ENCODE measurements at regions not wholly inside any gene's neighbourhood (a gene's known extent, or its start where the extent isn't known, plus 50 kb on each side); places are given as distances from the start of the nearest gene placed in this dataset.
A peak's percentile ranks its signal among the peaks of the same experiment; 100 is the strongest.
"Not testable (repeated sequence)": the region's sequence is repeated elsewhere in the genome, so short reads cannot be mapped to it uniquely, and the experiment has no call there.

DNA sequence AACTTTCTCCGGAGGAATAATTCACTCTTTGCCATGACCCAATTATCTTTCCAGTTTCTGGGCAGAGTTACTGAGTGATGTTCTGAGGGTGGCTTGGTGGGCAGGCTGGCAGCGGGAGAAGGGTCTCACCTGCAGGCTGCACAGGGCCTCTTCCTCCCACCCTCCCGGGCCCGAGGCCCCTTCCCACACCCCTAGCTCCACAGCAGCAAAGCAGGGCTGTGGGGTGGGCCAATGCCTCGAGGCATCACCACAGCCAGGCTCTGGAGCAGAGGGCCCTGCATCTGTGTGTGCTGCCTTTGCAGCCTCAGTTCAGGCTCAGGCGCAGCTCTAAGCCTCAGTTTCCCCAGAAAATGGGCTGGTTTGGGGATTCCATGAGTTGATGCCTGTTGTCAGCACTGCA, 120.2 kb upstream of the FOXD4L5 start:
- no peak for DNase-seq (ENCODE audit: low read depth, low spot score)

DNA sequence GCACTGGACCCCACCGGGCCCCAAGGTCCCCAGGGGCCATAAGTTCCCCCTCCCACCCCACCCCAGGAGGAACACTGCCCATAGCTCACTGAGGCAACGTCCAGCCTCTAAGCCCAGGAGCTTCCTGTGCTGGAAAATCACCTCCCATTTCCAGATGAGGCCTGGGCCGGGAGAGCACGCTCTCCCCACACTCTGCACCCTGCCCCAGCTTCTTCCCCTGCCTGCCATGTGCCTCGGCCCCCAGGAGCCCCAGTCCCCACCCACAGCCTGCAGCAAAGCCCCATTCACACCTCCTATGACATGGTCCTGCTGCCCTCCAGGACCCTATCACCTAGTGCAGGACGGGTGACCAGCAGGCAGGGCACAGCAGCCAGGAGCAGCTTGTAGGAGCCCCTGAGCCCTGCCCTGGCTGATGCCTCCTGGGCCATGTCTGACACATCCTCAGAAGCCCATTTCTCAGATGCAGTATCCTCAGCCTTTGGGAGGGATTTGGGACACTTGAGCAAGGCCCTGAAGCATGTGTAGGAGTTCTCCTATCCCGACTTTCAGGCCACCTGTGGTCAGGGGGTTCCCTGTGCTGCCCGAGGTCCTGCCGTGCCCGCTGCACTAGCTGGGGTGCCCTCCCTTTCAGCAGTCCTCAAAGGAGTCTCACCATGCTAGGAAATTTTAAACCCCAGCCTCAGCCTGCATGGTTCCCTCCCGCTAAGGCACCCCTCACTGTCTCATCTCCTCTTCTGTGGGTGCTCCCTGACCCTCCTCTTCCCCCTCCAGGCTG, 119.4 kb upstream of the FOXD4L5 start:
- no peak for DNase-seq (ENCODE audit: low read depth, low spot score)
- in situ Hi-C loops (cut with HindIII; ENCODE audit: low pct_unique_long_range_greater_than_20kb, low sequenced_read_pairs): no loop called here

More for the DNA sequence above, 120.2 kb upstream of the FOXD4L5 start:
- in situ Hi-C loops (cut with HindIII; ENCODE audit: low pct_unique_long_range_greater_than_20kb, low sequenced_read_pairs): no loop called here

- in situ Hi-C loops (cut with HindIII; ENCODE audit: low pct_unique_long_range_greater_than_20kb, low sequenced_read_pairs): no loop called here
- no peak for DNase-seq (ENCODE audit: low read depth, low spot score)
These were observed 118.7 kb upstream of the FOXD4L5 start for GRCh38 chr9:65403721-65404120.

DNA sequence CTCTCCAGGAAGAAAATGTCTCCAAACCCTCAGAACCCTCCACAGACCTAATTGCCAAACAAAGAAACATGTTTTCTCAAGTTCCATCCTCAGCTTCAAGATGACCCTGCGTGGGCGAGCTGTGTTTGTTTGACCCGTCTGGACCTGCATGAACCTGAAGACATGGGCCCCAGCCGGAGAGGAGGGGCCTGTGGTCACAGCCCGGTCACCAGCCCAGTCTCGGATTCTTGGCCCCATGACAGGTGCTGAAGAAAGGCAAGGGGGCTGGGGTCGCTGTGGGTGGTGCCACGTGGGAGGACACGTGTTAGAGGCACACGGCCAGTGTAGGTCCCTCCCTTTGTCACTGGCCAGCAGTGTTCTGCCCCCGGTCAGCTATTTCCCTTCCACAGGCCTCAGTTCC, 118.1 kb upstream of the FOXD4L5 start:
- DNase-seq (ENCODE audit: low read depth, low spot score); in situ Hi-C loops (cut with HindIII; ENCODE audit: low pct_unique_long_range_greater_than_20kb, low sequenced_read_pairs): not testable (repeated sequence)

GRCh38 chr9:65402206-65402870, 117.3 kb upstream of the FOXD4L5 start:
- DNase-seq (ENCODE audit: low read depth, low spot score); in situ Hi-C loops (cut with HindIII; ENCODE audit: low pct_unique_long_range_greater_than_20kb, low sequenced_read_pairs): not testable (repeated sequence)

DNA sequence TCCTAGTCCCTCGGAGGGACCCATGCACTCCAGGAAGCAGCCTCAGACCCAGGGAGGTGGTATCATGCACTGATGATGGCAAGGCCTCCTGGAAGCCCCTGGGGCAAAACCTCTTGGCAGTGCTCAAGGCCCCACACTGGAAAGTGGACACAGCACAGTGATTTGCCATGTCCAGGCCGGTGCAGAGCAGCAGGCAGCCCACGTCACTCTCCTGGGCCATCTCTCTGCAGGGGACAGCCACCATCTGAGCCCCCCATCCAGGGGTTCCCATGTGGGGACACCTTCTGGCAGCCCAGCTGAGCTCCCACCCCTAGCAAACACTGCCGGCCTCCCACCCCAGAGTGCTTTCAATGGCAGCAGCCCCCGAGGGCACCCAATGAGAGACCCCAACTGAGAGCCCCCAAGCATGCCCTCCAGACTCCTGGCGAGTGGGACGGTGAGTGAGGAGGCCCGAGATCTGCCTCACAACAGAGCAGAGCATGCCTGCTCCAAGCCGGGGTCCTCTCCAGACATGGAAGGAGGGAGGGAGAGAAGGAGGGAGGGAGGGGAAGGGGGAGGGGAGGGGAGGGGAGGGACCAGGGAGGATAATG, 116.5 kb upstream of the FOXD4L5 start:
- DNase-seq (ENCODE audit: low read depth, low spot score); in situ Hi-C loops (cut with HindIII; ENCODE audit: low pct_unique_long_range_greater_than_20kb, low sequenced_read_pairs): not testable (repeated sequence)

DNA sequence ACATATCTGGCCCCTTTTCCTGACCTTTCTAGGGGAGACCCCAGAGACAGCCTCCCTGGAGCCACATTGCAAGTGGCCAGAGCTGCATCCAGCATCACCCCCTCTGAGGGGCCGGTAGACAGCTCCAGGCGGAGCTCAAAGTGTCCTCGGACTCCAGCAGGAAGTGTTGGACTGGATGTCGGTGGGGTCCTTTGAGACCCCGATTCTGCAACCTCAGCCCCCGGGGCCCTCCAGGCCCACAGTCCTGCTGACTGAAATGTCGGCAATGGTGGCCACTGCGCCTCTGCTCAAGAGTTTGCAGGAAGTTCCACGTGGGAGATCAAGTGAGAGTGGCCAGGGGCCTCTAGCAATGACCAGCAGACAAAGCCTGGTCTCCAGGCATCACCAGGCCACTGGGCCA, 115.9 kb upstream of the FOXD4L5 start:
- in situ Hi-C loops (cut with HindIII; ENCODE audit: low pct_unique_long_range_greater_than_20kb, low sequenced_read_pairs): no loop called here
- no peak for DNase-seq (ENCODE audit: low read depth, low spot score)

GRCh38 chr9:65397763-65398719, 113.0 kb upstream of the FOXD4L5 start:
- DNase-seq (ENCODE audit: low read depth, low spot score); in situ Hi-C loops (cut with HindIII; ENCODE audit: low pct_unique_long_range_greater_than_20kb, low sequenced_read_pairs): not testable (repeated sequence)

DNA sequence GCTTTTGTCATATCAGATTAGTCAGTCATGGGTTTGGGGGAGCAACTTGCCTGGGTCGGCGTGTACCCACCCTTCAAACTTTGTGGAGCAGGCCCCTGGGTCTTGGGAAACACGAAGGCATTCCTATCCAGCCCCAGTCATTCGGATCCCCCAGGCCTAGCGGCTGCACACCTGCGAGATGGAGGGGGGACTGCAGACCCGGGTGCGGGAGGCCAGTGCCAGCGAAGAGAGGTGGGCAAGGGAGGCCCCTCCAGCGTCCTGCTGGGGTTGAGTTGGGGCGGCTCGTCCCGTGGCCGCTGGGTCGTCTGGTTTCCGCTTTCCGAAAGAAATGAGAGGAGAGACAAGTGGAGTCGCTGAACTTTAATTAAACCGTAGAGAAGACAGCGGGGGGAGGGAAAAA, 112.2 kb upstream of the FOXD4L5 start:
- in situ Hi-C loops (cut with HindIII; ENCODE audit: low pct_unique_long_range_greater_than_20kb, low sequenced_read_pairs); DNase-seq (ENCODE audit: low read depth, low spot score): not testable (repeated sequence)

DNA sequence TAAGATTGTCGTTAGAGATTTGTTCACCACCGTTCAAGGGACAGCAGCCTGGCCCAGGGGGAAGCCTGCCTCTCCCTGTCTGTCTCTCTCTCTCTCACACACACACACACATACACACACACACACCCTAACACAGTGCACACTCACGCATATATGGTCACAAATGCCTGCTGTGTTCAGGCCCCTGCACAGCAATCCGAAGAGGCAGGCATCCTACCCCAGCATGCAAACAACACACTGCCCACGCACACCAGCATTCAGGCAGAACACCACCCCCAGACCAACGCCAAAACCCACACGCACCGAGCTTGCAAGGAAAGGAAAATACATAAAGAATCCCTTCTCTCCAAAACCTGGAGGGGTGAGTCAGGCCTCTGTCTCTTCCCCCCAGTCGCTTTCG, 111.6 kb upstream of the FOXD4L5 start:
- in situ Hi-C loops (cut with HindIII; ENCODE audit: low pct_unique_long_range_greater_than_20kb, low sequenced_read_pairs); DNase-seq (ENCODE audit: low read depth, low spot score): not testable (repeated sequence)

- DNase-seq (ENCODE audit: low read depth, low spot score); in situ Hi-C loops (cut with HindIII; ENCODE audit: low pct_unique_long_range_greater_than_20kb, low sequenced_read_pairs): not testable (repeated sequence)
These were observed 110.8 kb upstream of the FOXD4L5 start for GRCh38 chr9:65395789-65396188.

- DNase-seq (ENCODE audit: low read depth, low spot score); in situ Hi-C loops (cut with HindIII; ENCODE audit: low pct_unique_long_range_greater_than_20kb, low sequenced_read_pairs): not testable (repeated sequence)
These were observed 110.1 kb upstream of the FOXD4L5 start for GRCh38 chr9:65395121-65395520.

- DNase-seq (ENCODE audit: low read depth, low spot score); in situ Hi-C loops (cut with HindIII; ENCODE audit: low pct_unique_long_range_greater_than_20kb, low sequenced_read_pairs): not testable (repeated sequence)
These were observed 108.3 kb upstream of the FOXD4L5 start for GRCh38 chr9:65393111-65393810.

GRCh38 chr9:65392611-65393010, 107.6 kb upstream of the FOXD4L5 start:
- in situ Hi-C loops (cut with HindIII; ENCODE audit: low pct_unique_long_range_greater_than_20kb, low sequenced_read_pairs); DNase-seq (ENCODE audit: low read depth, low spot score): not testable (repeated sequence)

DNA sequence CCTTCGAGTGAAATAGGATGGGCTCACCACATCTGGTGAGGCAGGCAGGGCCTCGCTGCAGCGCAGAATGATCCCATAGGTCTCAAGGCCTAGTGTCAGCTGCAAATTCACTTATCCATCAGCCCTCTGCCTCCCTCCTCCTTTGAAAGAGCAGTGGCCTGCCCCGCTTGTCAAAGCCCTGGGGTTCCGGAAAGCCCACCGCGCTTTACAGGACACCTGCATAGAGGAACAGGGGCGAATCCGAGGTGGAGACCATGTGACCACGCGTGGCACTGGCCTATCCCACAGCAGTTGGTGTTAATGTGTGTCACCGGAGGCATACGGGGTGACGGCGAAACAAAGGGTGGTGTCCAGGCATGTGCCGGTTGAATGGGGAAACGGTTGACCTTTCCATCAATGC, 104.7 kb upstream of the FOXD4L5 start:
- DNase-seq (ENCODE audit: low read depth, low spot score); in situ Hi-C loops (cut with HindIII; ENCODE audit: low pct_unique_long_range_greater_than_20kb, low sequenced_read_pairs): not testable (repeated sequence)

DNA sequence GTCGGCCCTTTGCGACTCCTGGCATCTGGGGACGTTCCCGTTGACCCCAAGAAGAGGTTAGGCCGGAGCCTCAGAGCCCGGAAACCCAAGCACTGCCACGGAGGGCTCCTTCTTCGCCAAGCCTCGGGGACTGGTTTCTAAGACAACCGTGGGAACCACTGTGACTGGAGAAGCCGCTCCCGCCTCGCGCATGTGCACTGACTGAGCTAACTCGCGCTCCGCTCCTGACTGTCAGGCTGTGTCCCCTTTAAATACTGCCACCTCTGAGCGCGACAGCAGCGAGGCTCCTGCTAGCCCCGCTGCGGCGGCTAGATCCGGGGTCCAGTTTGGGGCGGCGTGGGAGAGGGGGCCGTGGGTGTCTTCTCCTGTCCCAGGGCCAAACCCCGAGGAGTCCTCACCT, 104.2 kb upstream of the FOXD4L5 start:
- in situ Hi-C loops (cut with HindIII; ENCODE audit: low pct_unique_long_range_greater_than_20kb, low sequenced_read_pairs); DNase-seq (ENCODE audit: low read depth, low spot score): not testable (repeated sequence)

DNA sequence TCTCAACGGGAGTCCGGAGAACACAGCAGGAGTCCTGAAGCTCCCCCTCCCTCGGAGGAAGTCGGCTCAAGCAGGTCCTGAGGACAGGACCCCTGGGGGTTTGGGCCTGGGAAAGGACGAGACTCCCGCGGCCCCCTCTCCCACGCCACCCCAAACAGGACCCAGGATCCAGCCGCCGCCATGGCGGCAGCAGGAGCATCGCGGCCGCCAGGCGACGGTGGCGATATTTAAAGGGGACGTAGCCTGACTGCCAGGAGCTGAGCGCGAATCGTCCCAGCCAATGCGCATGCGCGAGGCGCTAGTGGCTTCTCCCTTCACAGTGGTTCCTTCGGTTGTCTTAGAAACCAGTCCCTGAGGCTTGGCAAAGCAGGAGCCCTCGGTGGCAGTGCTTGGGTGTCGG, 101.7 kb upstream of the FOXD4L5 start:
- peak; percentile 77 for DNase-seq (ENCODE audit: low read depth, low spot score)
- in situ Hi-C loops (cut with HindIII; ENCODE audit: low pct_unique_long_range_greater_than_20kb, low sequenced_read_pairs): not testable (repeated sequence)
